ENCODE measurements at regions not wholly inside any gene's neighbourhood (a gene's known extent, or its start where the extent isn't known, plus 50 kb on each side); places are given as distances from the start of the nearest gene placed in this dataset.

DNA sequence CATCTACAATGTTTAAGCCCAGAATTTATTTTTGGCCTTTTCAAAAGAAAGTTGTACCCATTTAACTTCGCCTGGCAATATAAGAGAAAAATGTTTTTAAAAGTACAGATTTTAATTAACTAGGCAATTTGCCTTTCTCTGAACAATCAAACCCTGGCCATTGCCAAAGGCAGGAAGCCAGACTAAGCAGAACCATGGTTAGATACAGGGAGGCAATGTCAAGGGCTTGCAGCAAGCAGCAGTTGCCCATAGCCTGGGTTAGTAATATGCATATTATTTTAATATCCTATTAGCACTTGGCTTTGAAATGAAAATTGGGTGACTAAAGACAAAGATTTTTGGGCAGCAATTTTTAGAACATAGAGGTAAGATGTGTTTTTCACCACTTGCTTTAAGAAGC lies 51.1 kb upstream of the FRMD6 start:
- TF ChIP-seq POLR2A (IDR thresholded peaks at IDR 0.05) = no peak
- TF ChIP-seq, protein P1, sequence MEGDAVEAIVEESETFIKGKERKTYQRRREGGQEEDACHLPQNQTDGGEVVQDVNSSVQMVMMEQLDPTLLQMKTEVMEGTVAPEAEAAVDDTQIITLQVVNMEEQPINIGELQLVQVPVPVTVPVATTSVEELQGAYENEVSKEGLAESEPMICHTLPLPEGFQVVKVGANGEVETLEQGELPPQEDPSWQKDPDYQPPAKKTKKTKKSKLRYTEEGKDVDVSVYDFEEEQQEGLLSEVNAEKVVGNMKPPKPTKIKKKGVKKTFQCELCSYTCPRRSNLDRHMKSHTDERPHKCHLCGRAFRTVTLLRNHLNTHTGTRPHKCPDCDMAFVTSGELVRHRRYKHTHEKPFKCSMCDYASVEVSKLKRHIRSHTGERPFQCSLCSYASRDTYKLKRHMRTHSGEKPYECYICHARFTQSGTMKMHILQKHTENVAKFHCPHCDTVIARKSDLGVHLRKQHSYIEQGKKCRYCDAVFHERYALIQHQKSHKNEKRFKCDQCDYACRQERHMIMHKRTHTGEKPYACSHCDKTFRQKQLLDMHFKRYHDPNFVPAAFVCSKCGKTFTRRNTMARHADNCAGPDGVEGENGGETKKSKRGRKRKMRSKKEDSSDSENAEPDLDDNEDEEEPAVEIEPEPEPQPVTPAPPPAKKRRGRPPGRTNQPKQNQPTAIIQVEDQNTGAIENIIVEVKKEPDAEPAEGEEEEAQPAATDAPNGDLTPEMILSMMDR (IDR thresholded peaks at IDR 0.05) = no peak
